ENCODE measurements at regions not wholly inside any gene's neighbourhood (a gene's known extent, or its start where the extent isn't known, plus 50 kb on each side); places are given as distances from the start of the nearest gene placed in this dataset.
"Not testable (repeated sequence)": the region's sequence is repeated elsewhere in the genome, so short reads cannot be mapped to it uniquely, and the experiment has no call there.

- no peak for DNase-seq (ENCODE audit: low read depth in 2 of 3, low spot score in 1 of 3)
Observed at GRCh38 chr3:66552846-66553245, 52.0 kb upstream of the LRIG1 start.

GRCh38 chr3:66553441-66554113 lies 52.8 kb upstream of the LRIG1 start:
- DNase-seq (ENCODE audit: low read depth in 2 of 3, low spot score in 1 of 3): no peak

GRCh38 chr3:66554178-66554577 lies 53.4 kb upstream of the LRIG1 start:
- no peak for DNase-seq (ENCODE audit: low read depth in 2 of 3, low spot score in 1 of 3)

- DNase-seq (ENCODE audit: low read depth in 2 of 3, low spot score in 1 of 3): no peak
Observed at GRCh38 chr3:66555214-66555844, 54.5 kb upstream of the LRIG1 start.

GRCh38 chr3:66557170-66557569 lies 56.3 kb upstream of the LRIG1 start:
- DNase-seq (ENCODE audit: low read depth in 2 of 3, low spot score in 1 of 3): no peak

- not testable (repeated sequence) for DNase-seq (ENCODE audit: low read depth in 2 of 3, low spot score in 1 of 3)
Observed at GRCh38 chr3:66559924-66560323, 59.1 kb upstream of the LRIG1 start.

- no peak for DNase-seq (ENCODE audit: low read depth in 2 of 3, low spot score in 1 of 3)
Observed at GRCh38 chr3:66561367-66561766, 60.5 kb upstream of the LRIG1 start.

- DNase-seq (ENCODE audit: low read depth in 2 of 3, low spot score in 1 of 3): no peak
Observed at GRCh38 chr3:66565301-66565700, 64.5 kb upstream of the LRIG1 start.

GRCh38 chr3:66567077-66567476 lies 66.3 kb upstream of the LRIG1 start:
- DNase-seq (ENCODE audit: low read depth in 2 of 3, low spot score in 1 of 3): no peak

GRCh38 chr3:66572090-66572675 lies 71.4 kb upstream of the LRIG1 start:
- DNase-seq (ENCODE audit: low read depth in 2 of 3, low spot score in 1 of 3): no peak

GRCh38 chr3:66572938-66573710 lies 72.3 kb upstream of the LRIG1 start:
- no peak for DNase-seq (ENCODE audit: low read depth in 2 of 3, low spot score in 1 of 3)

- DNase-seq (ENCODE audit: low read depth in 2 of 3, low spot score in 1 of 3): no peak
Observed at GRCh38 chr3:66574091-66574490, 73.3 kb upstream of the LRIG1 start.

GRCh38 chr3:66577426-66578203 lies 76.8 kb upstream of the LRIG1 start:
- no peak for DNase-seq (ENCODE audit: low read depth in 2 of 3, low spot score in 1 of 3)

- no peak for DNase-seq (ENCODE audit: low read depth in 2 of 3, low spot score in 1 of 3)
Observed at GRCh38 chr3:66581256-66581655, 80.4 kb upstream of the LRIG1 start.

- DNase-seq (ENCODE audit: low read depth in 2 of 3, low spot score in 1 of 3): peak in 2 of 3 donors; percentile 5 to 11
Observed at GRCh38 chr3:66582721-66583423, 82.0 kb upstream of the LRIG1 start.

- DNase-seq (ENCODE audit: low read depth in 2 of 3, low spot score in 1 of 3): no peak
Observed at GRCh38 chr3:66583424-66584040, 82.7 kb upstream of the LRIG1 start.

GRCh38 chr3:66585520-66586095 lies 84.8 kb upstream of the LRIG1 start:
- no peak for DNase-seq (ENCODE audit: low read depth in 2 of 3, low spot score in 1 of 3)

- DNase-seq (ENCODE audit: low read depth in 2 of 3, low spot score in 1 of 3): no peak
Observed at GRCh38 chr3:66586853-66587252, 86.0 kb upstream of the LRIG1 start.

GRCh38 chr3:66588340-66588847 lies 87.6 kb upstream of the LRIG1 start:
- no peak for DNase-seq (ENCODE audit: low read depth in 2 of 3, low spot score in 1 of 3)

Data from stimulated activated CD4-positive, alpha-beta T cell treated with anti-CD3 and anti-CD28 coated beads, Interleukin-12 subunit alpha, Interleukin-12 subunit beta, amount 100 ng/mL, for 48 hours (primary cell).